ENCODE measurements at regions not wholly inside any gene's neighbourhood (a gene's known extent, or its start where the extent isn't known, plus 50 kb on each side); places are given as distances from the start of the nearest gene placed in this dataset.

DNA sequence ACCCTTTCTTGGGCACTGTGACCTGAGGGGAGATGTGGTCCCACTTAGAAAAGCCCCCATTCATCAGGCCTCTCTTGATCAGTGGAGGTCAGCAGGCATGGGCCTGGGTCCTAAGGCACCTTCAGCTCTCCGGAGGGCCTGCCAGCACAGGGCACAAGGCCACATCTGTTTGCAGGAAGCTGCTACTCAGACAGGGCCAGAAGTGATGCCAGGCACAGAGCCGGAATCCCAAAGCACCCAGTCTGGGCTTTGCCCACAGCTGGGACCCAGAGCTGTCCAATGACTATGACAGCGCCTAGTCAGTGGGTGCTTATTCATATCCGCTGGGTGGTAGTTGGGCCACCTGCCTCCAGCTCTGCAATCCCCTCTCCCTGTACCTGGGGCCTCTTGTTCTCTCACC is 63.2 kb upstream of the ELN start:
- DNase-seq = no peak

DNA sequence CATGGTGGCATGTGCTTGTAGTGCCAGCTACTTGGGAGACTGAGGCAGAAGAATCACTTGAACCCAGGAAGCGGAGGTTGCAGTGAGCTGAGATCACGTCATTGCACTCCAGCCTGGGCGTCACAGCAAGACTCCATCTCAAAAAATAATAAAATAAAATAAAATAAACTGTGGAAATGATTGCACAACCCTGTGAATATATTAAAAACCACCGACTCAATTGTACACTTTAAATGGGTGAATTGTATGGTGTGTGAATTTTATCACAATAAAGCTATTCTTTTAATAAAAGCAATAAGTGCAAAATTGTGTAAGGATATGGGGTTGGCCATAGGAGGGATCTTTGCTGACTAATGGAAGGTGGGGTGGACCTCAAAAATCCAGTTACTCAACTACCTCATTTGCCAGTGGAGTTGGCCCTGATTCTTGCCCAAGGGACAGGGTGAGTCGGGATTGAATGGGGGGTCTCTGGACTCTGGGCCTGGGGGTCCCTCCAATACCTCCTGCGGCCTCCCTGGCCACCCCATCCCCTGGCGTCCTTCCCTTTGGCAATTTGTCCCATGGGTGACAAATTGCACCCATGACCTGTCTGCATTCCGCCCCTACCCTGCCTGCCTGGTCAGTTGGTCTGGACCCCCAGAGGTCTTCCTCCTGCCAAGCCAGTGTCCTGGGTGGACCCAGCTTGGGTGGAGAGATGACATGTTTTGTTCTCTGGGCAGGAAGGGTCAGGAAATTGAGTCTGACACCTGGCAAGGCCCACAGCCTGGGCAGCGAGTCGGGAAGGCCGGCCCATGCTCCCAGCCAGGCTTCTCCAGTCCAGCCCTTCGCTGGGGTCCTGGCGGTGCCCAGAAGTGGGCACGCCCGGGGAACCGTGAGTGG is 61.7 kb upstream of the ELN start:
- no peak for DNase-seq

DNA sequence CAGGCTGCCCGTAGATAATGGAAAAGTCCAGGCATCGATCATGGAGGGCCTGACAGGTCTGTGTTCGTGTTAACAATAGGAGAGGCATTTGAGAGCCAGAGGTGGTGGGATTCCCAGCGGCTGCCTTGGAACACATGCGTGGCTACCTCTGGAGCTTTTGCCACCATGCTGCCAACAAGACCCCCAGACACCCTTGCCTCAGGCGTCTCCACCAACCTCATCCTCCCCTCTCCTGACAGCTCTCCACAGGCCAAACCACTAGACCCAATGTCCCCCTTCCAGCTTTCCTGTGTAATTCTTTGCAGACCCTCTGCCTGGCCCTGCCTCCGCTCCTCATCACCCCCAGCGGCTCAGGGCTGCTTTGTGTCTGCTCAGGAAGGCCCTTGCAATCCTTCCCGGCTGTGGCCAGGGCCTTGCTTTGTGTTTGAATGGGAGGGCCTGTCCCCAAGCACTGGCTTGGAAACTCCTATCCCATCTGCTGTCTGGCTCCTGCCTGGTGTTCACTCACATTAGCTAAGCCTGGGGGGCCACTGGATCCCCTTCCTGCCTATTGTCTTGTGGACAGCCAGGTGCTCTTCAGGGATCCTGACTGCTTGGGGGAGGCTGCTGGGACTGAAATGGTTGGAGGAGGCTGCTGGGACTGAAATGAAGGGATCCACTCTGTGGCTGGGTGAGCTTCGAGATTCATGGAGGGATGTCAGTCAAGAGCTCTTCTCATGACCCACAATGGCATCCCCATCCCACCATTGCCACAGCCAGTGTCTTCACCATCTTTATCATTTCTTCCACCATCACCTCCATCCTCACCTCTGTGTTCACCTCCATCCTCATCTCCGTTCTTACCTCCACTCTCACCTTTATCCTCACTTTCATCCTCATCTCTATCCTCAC is 60.8 kb upstream of the ELN start:
- DNase-seq = no peak

DNA sequence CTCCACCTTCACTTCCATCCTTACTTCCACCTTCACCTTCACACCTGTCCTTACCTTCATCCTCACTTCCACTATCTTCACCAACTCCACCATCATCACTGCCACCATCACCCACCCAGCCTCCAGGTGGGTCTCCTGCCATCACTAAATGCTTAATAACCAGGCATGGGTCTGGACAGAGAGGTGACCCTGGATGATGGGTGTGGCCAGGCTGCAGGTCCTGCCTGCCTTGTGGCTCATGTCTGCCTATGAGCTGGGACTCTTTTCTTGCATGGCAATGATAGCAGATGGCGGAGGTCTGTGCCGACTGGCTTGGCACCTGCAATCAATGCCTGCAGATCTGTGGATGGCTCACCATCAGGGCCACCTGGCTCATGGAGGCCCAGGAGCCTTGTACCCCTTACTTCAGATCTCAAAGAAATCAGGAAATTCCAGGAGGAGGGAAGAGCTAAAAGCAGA is 60.1 kb upstream of the ELN start:
- no peak for DNase-seq

DNA sequence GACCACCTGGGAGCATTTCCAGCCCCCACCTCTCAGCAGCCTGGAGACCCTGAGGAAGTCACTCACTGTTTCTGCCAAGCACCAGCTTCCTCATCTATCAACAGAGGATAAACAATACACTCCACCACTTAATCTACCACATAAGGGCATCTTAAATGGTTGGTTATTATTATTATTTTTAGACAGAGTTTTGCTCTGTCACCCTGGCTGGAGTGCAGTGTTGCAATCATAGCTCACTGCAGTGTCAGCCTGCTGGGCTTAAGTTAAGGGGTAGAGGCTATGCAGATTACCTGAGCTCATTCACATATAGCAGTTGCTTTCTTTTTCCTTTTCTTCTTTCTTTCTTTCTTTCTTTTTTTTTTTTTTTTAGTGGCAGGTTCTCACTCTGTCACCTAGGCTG is 59.5 kb upstream of the ELN start:
- DNase-seq = no peak

DNA sequence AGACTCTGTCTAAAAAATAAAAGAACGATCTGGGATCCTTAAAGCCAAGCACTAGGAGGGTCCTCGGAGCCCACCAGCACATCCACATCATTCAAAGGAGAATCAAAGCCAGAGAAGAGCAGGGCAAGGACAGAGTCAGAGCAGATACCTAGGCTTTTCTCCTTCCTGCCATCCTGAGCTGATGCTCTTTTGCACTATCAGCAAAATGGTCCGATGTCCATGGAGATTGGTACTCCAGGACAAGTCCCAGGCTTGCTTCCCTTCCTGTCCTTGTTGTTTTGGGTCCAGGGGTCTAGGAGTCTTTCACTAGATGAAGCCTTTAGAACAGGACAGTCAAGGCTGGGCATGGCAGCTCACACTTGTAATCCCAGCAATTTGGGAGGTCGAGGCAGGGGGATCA is 58.0 kb upstream of the ELN start:
- no peak for DNase-seq

DNA sequence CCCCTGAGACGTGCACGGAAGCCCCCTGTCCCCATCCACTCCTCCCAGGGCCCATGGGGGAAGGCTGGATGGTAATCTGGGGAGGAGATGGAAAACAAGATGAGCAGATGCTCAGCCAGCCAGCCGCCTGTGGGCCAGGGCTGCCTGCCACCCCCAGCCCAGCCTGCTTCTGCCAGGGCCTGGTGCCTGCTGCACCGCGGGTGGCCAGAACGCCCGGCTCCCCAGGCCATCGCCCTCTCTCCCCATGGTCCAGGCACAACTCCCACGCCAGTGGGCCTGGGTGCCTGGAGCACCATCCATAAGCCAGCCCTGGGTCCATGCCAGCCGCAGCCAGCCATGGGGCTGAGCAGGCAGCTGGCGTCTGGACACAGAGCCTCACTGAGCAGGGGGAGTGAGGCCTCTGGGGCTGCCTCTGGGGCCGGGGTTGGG is 57.2 kb upstream of the ELN start:
- no peak for DNase-seq

DNA sequence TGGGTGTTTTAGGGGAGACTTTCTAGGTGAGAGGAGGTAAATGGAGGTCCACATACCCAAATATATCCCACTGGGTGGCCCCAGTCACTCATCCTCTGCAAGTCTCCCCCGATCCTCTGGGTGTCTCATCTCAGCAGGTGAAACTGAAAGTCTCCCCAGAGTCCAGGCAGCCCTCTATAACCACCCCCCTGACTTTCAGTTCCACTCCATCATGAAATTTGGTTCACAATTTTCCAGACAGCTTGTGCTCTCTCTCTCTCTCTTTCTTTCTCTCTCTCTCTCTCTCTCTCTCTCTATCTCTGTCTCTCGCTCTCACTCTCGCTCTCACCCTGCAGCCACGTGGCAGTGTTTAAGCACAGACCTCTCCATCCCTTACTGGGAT is 56.7 kb upstream of the ELN start:
- DNase-seq = no peak

DNA sequence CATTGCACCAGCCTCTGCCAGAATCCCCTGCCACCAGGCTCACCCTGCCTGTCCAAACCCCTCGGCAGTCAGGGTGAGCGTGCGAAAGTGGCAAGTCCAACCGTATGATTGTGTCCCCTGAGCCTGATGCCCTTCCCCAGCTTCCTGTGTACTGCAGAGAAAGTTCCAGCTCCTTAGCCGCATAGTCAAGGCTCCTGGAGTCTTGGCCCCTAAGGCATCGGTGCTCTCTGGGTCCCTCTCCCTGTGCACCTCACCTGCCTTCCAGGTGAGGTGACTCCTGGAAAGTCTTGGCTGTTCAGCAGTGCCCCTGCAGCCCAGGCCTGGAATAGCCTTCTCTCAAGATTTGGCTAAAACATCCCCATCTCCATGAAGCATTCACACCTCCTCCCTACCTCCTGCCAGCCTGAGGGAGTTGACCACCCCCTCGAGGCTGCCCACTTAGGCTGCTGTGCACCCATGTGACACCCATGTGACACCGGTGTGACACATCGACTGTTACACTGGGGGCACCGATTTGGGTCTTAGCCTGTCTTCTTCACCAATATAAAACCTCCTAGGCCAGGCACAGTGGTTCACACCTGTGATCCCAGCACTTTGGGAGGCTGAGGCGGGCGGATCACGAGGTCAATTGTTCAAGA is 56.1 kb upstream of the ELN start:
- no peak for DNase-seq

DNA sequence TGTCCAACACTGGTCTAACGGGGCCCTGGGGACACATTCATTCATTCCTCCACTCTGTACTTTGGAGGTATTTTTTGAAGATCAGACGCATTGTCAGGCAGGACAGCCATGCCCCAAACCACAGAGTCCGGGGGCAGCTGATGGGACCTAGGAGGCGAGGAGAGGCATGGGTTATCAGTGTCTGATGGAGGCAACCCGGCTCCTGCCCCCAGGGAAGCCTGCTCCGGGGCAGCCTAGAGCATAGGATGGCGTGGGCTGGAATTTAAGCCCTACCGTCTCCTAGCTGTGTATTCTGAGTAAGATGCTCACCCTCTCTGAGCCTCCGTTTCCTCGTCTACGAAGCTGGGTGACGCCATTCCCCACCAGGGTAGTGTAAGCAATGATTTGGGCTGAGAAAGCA is 55.4 kb upstream of the ELN start:
- no peak for DNase-seq

DNA sequence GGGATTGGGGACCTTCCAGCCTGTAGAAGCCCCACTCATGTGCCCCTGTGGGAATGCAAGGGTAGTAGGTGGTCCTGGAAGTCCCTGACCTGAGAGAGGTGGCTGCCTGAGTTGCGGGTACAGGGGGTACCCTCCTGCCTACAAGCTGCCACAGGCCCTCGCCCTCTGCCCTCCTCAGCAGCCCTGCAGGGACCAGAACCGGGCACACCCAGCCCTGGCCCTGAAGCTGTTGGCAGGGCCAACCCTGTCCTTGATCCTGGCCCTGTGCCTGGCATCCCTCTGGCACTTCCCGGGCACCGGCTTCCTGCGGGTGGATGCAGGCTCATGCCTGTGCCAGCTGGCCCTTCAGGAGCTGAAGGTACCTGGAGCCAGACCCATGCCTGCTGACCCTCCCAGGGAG is 54.9 kb upstream of the ELN start:
- DNase-seq = no peak

DNA sequence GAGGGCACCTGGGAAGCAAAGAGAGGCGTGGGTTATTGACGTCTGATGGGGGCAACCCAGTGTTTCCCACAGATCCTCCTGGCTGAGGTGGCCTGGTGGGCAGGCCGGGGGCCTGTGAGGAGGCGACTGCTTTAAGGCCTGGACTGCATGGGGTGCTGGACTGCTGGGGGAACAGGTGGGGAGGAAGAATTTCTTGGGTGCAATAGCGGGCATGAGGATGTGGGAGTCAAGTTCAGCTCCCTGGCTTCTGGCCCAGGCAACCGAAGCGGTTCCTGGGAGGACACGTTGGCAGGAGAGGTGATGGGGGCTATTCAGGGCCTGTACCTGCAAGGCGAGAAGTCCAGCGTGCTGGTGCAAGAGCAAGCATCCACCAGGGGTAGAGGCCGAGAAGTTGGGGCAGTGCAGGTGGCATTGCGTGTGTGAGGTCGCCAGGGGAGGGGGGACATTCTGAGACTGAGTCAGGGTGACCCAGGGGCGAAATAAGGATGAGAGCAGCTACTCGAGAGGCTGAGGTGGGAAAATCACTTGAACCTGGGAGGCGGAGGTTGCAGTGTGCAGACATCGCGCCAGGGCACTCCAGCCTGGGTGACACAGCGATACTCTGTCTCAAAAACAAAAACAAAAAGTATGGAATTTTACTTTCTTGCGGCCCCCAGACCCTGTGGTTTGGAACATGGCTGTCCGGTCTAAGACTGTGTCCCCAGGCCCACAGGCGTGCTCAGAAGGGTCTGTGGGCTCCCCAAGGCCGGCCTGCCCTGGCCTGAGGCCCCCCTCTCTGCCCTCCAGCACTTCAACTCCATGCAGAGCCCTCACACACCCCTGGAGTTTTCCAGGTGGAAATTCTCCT is 53.6 kb upstream of the ELN start:
- DNase-seq = no peak

DNA sequence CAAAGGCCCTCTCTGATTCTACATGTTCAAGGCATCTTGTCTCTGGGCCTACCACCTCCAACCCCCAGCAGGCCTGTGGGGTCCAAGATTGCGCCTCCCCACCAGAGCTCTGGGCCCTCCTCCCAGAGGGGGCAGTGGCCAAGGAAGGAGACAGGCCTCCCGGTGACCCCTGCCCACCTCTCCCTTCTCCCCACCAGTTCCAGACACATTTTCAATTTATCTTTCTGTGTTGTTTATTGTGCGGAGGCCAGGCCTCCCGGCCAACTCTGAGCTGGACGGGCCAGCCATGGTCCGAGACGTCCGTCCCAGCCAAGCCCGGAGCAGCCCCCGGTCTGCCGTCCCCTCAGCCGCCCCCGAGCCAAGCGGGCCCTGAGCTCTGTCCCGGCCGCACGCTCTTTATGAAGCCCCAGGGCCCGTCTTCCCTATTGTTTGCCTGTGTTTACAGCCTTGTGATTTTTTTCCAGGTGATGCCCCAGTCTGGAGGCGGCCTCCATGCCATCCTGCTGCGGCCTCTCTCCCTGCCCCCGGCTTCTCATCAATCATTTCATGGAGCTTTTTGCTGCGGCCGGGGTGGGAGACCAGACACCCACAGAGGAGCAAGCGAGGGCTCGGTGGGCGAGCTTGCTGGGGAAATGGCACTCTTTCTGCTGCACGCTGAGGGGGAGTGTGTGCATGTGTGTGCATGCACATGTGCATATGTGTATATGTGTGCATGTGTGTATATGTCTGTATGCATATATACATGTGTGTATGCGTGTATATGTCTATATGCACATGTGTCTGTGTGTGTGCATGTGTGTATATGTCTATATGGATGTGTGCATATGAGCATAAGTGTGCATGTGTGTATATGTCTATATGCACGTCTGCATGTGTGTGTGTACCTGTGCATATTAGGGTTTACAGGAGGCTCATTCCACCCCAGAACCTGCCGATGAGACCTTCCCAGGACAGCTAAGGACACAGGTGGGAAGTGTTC is 52.7 kb upstream of the ELN start:
- DNase-seq = no peak

DNA sequence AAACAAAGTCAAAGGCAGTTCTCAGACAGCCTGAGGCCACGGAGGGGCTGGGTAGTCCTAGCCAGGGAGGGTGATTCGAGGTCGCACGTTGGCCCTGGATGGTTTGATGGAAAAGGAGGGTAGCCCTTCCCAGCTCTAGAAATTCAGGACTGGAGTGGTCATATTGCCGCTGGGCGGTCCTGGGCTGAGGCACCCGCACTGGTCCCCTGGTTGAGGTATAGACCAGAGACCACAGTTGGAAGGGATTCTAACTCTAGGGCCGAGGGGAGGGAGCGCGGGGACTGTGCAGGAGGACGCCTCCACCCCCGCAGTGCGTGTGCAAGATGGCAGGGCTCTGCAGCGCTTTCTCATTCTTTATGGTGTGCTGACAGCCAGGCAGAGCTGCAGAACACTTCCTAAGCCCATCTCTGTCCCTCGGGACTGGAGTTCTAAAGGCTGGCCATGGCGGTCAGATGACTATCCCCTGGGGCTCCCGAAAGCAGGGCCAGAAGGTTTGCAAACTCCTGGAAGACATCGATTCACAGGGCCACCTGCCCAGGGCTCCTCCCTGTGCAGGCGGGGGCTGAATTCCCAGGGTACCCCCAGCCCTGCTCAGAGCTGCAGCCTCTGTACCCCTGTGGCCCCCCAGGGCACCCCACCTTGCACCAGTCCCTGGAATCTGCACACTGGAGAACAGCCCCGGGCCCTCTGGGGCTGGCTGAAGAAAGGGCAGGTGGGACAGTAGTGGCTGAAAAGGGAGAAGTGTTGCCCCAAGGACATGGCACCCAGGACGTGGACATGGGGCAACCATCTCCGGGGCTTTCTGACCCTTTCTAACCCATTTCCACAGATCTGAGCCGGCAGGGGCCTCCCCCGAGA is 51.0 kb upstream of the ELN start:
- no peak for DNase-seq

DNA sequence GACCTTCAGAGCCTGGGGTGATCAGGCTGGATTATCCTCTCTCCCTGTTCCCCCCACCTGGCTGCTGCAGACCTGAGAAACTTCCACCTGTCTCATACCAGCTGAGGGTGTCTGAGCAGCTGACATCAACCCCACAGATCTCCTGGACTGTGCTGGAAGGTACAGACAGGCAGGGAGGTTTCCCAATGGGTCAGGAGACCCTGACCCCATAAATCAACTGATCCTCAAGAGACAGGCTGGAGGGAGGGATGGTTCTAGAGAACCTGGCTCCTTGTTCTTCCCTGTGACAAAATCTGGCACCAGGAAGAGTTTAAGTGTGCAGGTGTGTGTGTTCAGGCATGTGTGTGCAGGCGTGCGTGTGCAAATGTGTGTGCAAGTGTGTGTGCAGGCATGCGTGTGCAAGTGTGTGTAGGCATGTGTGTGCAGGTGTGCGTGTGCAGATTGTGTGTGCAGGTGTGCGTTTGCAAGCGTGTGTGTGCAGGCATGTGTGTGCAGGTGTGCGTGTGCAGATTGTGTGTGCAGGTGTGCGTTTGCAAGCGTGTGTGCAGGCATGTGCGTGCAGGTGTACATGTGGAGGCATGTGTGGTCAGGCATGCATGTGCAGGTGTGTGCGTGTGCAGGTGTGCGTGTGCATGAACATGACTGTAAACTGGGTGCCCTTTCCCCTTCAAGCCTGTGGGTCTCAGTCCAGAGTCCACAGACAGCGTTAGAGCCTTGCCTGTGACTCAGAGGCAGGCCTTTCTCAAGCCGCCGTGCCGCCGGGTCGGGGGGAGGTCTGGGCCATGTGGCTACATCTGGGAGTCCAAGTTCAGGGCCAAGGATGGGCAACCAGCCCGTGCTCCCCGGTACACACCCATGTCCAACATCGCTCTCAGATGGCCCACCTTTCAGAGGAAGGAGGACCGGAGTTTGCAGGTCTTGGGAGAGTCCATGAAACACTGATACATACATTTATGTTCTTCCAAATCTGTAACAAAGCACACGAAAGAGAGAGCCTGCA is 50.1 kb upstream of the ELN start:
- DNase-seq = no peak

Measured in HCEC 1CT (cell line).